ENCODE measurements at regions not wholly inside any gene's neighbourhood (a gene's known extent, or its start where the extent isn't known, plus 50 kb on each side); places are given as distances from the start of the nearest gene placed in this dataset.

DNA sequence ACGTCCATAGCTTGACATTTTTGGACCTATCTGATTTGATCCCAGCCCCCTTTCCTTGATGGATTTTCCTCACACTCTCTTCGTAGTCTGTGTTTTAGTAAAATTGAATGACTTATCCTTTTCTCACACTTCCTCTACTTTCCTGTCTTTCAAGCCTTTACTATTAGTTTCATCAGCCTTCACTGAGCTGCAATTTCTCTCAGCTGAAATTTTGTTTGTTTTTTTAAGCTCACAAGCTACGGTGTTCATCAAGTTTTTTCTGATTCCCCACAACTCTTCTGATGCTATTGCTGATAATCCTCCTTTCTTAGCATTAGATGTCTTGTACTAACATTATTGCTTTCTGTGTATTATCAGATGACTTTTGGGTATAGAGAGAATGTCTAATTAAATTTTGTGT is 263.7 kb downstream of the TBX18 start:
- TF ChIP-seq ELF4 (IDR thresholded peaks at IDR 0.05) (no peak), FOXM1 (IDR thresholded peaks at IDR 0.05; ENCODE audit: borderline replicate concordance) (no peak), ZNF384 (IDR thresholded peaks at IDR 0.05) (no peak)

All from HEK293T (cell line).